Prostate gland (tissue), 2 donors: ENCODE measurements at regions not wholly inside any gene's neighbourhood (a gene's known extent, or its start where the extent isn't known, plus 50 kb on each side); places are given as distances from the start of the nearest gene placed in this dataset.

Experiments used
- POLR2A ChIP-seq: fragments of 450-650 bp; IDR thresholded peaks from one replicate; pipeline ENCODE4 v1.6.1; 2016; ENCODE audit warnings: antibody characterized with exemption, mild to moderate bottlenecking
- TF ChIP-seq, protein P1 (sequence below), 4 experiments: fragments of 200-600 bp in 2 of 4; fragments of 450-650 bp in 2 of 4; sonication (generic) in 2 of 4; IDR thresholded peaks; 1 replicate in 3 of 4; 2 replicates in 1 of 4; pipeline ENCODE4 v1.5.1; 2016 to 2019; ENCODE audit warnings: antibody characterized with exemption in 4 of 4, mild to moderate bottlenecking in 2 of 4, moderate library complexity in 2 of 4

GRCh38 chr1:232414100-232414499, 215.8 kb downstream of the SIPA1L2 start:
- TF ChIP-seq, protein P1, sequence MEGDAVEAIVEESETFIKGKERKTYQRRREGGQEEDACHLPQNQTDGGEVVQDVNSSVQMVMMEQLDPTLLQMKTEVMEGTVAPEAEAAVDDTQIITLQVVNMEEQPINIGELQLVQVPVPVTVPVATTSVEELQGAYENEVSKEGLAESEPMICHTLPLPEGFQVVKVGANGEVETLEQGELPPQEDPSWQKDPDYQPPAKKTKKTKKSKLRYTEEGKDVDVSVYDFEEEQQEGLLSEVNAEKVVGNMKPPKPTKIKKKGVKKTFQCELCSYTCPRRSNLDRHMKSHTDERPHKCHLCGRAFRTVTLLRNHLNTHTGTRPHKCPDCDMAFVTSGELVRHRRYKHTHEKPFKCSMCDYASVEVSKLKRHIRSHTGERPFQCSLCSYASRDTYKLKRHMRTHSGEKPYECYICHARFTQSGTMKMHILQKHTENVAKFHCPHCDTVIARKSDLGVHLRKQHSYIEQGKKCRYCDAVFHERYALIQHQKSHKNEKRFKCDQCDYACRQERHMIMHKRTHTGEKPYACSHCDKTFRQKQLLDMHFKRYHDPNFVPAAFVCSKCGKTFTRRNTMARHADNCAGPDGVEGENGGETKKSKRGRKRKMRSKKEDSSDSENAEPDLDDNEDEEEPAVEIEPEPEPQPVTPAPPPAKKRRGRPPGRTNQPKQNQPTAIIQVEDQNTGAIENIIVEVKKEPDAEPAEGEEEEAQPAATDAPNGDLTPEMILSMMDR (IDR thresholded peaks at IDR 0.05): no peak
- TF ChIP-seq POLR2A: no peak
